ENCODE measurements at regions not wholly inside any gene's neighbourhood (a gene's known extent, or its start where the extent isn't known, plus 50 kb on each side); places are given as distances from the start of the nearest gene placed in this dataset.

GRCh38 chr9:79264041-79264440 lies 307.7 kb upstream of the TLE4 start:
- TF ChIP-seq EZH2 (IDR thresholded peaks at IDR 0.05; ENCODE audit: low read length, missing control alignments), result no peak
- no peak for TF ChIP-seq CTCF (conservative IDR thresholded peaks at IDR 0.05 in 1 of 2, IDR thresholded peaks at IDR 0.05 in 1 of 2; ENCODE audit: low read depth in 1 of 2, low read length in 2 of 2)
